Keratinocyte (primary cell): ENCODE measurements at regions not wholly inside any gene's neighbourhood (a gene's known extent, or its start where the extent isn't known, plus 50 kb on each side); places are given as distances from the start of the nearest gene placed in this dataset.

Experiments used
- EZH2 ChIP-seq: IDR thresholded peaks from one replicate; pipeline ENCODE4 v1.6.1; 2012; ENCODE audit warnings: inconsistent platforms, mild to moderate bottlenecking, low read length, moderate library complexity
- TF ChIP-seq, protein P1 (sequence below), 3 experiments: IDR thresholded peaks in 1 of 3; conservative IDR thresholded peaks in 1 of 3; optimal IDR thresholded peaks in 1 of 3; 2 replicates in 2 of 3; 3 replicates in 1 of 3; pipeline versions ENCODE3 to v1.5.1; 2011; ENCODE audit warnings: low read length in 3 of 3, mild to moderate bottlenecking in 3 of 3, moderate library complexity in 2 of 3, control low read depth in 1 of 3, inconsistent platforms in 1 of 3; ENCODE audit not compliant: insufficient read depth in 2 of 3; ENCODE audit errors: extremely low read depth in 1 of 3

DNA sequence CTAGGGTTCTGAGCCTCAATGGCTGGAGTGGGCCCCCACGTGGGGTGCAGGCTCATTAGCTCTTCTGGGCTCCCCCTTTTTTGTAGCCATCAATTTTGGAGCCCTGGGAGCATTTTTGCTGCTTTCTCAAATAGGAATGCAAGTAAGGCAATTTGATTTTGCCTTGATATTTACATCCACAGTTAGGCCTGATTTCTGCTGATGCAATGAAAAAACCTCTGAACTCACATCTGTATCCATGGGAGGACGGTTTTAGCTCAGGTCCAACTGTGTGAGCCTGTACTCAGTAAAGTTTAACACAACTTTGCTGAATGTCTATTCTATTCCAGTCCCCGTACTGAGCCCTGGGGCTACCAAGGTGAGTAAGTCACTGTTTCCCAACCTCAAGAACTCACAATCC is 425.0 kb downstream of the HAPSTR1 start:
- TF ChIP-seq EZH2: no peak
- TF ChIP-seq, protein P1, sequence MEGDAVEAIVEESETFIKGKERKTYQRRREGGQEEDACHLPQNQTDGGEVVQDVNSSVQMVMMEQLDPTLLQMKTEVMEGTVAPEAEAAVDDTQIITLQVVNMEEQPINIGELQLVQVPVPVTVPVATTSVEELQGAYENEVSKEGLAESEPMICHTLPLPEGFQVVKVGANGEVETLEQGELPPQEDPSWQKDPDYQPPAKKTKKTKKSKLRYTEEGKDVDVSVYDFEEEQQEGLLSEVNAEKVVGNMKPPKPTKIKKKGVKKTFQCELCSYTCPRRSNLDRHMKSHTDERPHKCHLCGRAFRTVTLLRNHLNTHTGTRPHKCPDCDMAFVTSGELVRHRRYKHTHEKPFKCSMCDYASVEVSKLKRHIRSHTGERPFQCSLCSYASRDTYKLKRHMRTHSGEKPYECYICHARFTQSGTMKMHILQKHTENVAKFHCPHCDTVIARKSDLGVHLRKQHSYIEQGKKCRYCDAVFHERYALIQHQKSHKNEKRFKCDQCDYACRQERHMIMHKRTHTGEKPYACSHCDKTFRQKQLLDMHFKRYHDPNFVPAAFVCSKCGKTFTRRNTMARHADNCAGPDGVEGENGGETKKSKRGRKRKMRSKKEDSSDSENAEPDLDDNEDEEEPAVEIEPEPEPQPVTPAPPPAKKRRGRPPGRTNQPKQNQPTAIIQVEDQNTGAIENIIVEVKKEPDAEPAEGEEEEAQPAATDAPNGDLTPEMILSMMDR (optimal IDR thresholded peaks at IDR 0.05 in 1 of 3, IDR thresholded peaks at IDR 0.05 in 1 of 3, conservative IDR thresholded peaks at IDR 0.05 in 1 of 3; ENCODE audit: extremely low read depth in 1 of 3, insufficient read depth in 2 of 3, low read length in 3 of 3): no peak
